CD14-positive monocyte (primary cell): ENCODE measurements at regions not wholly inside any gene's neighbourhood (a gene's known extent, or its start where the extent isn't known, plus 50 kb on each side); places are given as distances from the start of the nearest gene placed in this dataset.

Experiments used
- DNase-seq, 3 donors: peaks; one replicate each; pipeline ENCODE4 v3.0.0-alpha.2; 2011 to 2022
- H2AFZ ChIP-seq: 2 replicates; pipeline ENCODE4 v1.6.0; 2012; ENCODE audit warnings: mild to moderate bottlenecking, low read depth, low read length, inconsistent platforms; ENCODE audit not compliant: insufficient read depth, poor library complexity, severe bottlenecking
- H3K27ac ChIP-seq, 2 donors: 1 replicate in 1 of 2; 2 replicates in 1 of 2; pipeline ENCODE4 v1.5.1; 2012 to 2013; ENCODE audit warnings: low read length in 2 of 2, control low read depth in 1 of 2, inconsistent platforms in 1 of 2, low read depth in 1 of 2, mild to moderate bottlenecking in 1 of 2
- H3K27me3 ChIP-seq, 2 donors: one replicate each; pipeline versions ENCODE4 v1.6.0 to v1.6.1; 2011 to 2013; ENCODE audit warnings: low read length in 2 of 2; ENCODE audit not compliant: control insufficient read depth in 2 of 2, insufficient read depth in 2 of 2
- H3K36me3 ChIP-seq, 2 donors: replicated peaks in 1 of 2; 1 replicate in 1 of 2; 2 replicates in 1 of 2; pipeline versions ENCODE4 v1.5.1 to v1.6.1; 2012 to 2013; ENCODE audit warnings: low read length in 2 of 2, control low read depth in 1 of 2, inconsistent platforms in 1 of 2, mild to moderate bottlenecking in 1 of 2; ENCODE audit not compliant: insufficient read depth in 2 of 2, control insufficient read depth in 1 of 2
- H3K4me1 ChIP-seq, 2 donors: 1 replicate in 1 of 2; 2 replicates in 1 of 2; pipeline versions ENCODE4 v1.5.1 to v1.6.1; 2012 to 2013; ENCODE audit warnings: low read length in 2 of 2, control low read depth in 1 of 2, inconsistent platforms in 1 of 2, mild to moderate bottlenecking in 1 of 2, moderate library complexity in 1 of 2; ENCODE audit not compliant: insufficient read depth in 2 of 2, control insufficient read depth in 1 of 2
- H3K4me2 ChIP-seq: replicated peaks from 2 replicates; pipeline ENCODE3; 2012; ENCODE audit warnings: low read length, moderate library complexity, mild to moderate bottlenecking; ENCODE audit not compliant: poor library complexity, severe bottlenecking; ENCODE audit errors: extremely low read depth
- H3K4me3 ChIP-seq, 3 experiments: fragments of 200-600 bp in 1 of 3; sonication (generic) in 1 of 3; replicated peaks in 1 of 3; 1 replicate in 2 of 3; 2 replicates in 1 of 3; pipeline ENCODE4 v1.5.1; 2011 to 2013; ENCODE audit warnings: low read length in 3 of 3, mild to moderate bottlenecking in 3 of 3, control low read depth in 2 of 3, low read depth in 2 of 3, inconsistent platforms in 1 of 3, moderate library complexity in 1 of 3
- H3K79me2 ChIP-seq: 2 replicates; pipeline ENCODE4 v1.6.0; 2012; ENCODE audit warnings: mild to moderate bottlenecking, control low read depth, inconsistent platforms, low read length, moderate library complexity; ENCODE audit not compliant: insufficient read depth
- H3K9ac ChIP-seq: 2 replicates; pipeline ENCODE4 v1.6.0; 2017; ENCODE audit warnings: low read length, mild to moderate bottlenecking; ENCODE audit not compliant: insufficient read depth, poor library complexity, severe bottlenecking
- H3K9me3 ChIP-seq, 2 donors: replicated peaks in 1 of 2; 1 replicate in 1 of 2; 2 replicates in 1 of 2; pipeline versions ENCODE4 v1.5.1 to v1.6.1; 2012 to 2013; ENCODE audit warnings: low read length in 2 of 2, control low read depth in 1 of 2; ENCODE audit not compliant: control insufficient read depth in 1 of 2, insufficient read depth in 1 of 2
- H4K20me1 ChIP-seq: 2 replicates; pipeline ENCODE4 v1.6.0; 2012; ENCODE audit warnings: mild to moderate bottlenecking, low read length, control low read depth, moderate library complexity; ENCODE audit not compliant: insufficient read depth
- H3K27ac Mint-ChIP-seq, 7 donors: one replicate each; pipeline ENCODE4 v1.8.0; 2020; ENCODE audit warnings: mild to moderate bottlenecking in 7 of 7, mixed read lengths in 7 of 7, moderate library complexity in 6 of 7, inconsistent platforms in 2 of 7
- H3K27me3 Mint-ChIP-seq, 3 donors: one replicate each; pipeline ENCODE4 v1.8.0; 2021 to 2022; ENCODE audit warnings: low read depth in 3 of 3, mild to moderate bottlenecking in 3 of 3, mixed read lengths in 3 of 3, moderate library complexity in 3 of 3, inconsistent platforms in 1 of 3
- H3K36me3 Mint-ChIP-seq, 2 donors: one replicate each; pipeline ENCODE4 v1.8.0; 2020; ENCODE audit warnings: mixed read lengths in 2 of 2, inconsistent platforms in 1 of 2, mild to moderate bottlenecking in 1 of 2
- H3K4me1 Mint-ChIP-seq: one replicate; pipeline ENCODE4 v1.8.0; 2020; ENCODE audit warnings: mild to moderate bottlenecking, mixed read lengths
- H3K4me3 Mint-ChIP-seq, 2 donors: one replicate each; pipeline ENCODE4 v1.8.0; 2020; ENCODE audit warnings: mild to moderate bottlenecking in 2 of 2, mixed read lengths in 2 of 2, moderate library complexity in 1 of 2
- H3K9me3 Mint-ChIP-seq, 7 donors: one replicate each; pipeline ENCODE4 v1.8.0; 2020 to 2022; ENCODE audit warnings: mixed read lengths in 7 of 7, mild to moderate bottlenecking in 6 of 7, moderate library complexity in 6 of 7, inconsistent platforms in 2 of 7
- WGBS: methylation state at CpG from one replicate; pipeline ENCODE4 v1.1.5; 2013; ENCODE audit warnings: missing lambda C conversion rate; ENCODE audit not compliant: insufficient coverage; 5-methylcytosine and 5-hydroxymethylcytosine counted together
- intact Hi-C, 2 donors: fragments of 100-400 bp; cut with micrococcal nuclease; formaldehyde crosslinking; loops; one replicate each; pipeline versions ENCODE4 v1.15.0 to v1.15.1; 2023
- TF ChIP-seq, protein P1 (sequence below): fragments of 200-600 bp; IDR thresholded peaks from one replicate; pipeline ENCODE4 v1.8.0; 2022; ENCODE audit warnings: antibody characterized with exemption, mild to moderate bottlenecking

DNA sequence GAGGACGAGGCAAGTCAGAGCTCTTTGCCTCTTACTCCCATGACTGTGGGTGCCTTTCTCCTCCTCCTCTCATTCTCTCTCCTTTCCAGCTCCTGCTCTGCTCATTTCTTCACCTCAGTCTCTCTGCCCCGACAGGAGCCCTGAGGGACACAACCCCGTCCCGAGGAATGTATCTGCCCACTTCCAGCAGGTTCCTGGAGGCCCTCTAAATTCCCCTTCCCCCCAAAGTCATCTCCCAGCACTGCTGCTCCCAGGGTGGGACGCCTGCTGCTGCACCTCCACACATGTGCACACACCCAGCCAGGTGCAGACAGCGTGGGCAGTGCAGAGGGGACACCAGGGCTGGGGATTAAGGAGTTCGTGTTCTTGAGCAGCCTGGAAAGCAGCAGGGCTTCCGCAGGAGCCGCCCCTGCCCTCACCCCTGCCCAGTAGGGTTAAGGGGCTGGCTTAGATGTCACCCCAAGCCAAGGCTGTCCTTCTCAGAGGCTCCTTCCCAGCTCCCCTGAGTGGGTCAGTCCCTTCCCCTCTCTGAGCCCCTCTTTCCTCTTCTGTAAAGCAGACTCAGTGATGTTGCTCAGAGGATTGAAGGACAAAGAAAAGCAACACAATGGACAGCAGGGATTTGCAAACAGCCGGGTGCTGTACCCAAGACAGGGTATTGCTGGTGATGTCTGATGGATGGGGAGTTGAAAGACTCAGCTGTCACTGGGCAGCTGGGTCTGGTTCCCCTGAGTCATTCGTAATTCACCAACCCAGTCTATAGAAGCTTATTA lies 346.0 kb downstream of the MATN1 start:
- peaks cover 2% of the 10 kb centered on the region for H3K4me1 Mint-ChIP-seq
- TF ChIP-seq, protein P1, sequence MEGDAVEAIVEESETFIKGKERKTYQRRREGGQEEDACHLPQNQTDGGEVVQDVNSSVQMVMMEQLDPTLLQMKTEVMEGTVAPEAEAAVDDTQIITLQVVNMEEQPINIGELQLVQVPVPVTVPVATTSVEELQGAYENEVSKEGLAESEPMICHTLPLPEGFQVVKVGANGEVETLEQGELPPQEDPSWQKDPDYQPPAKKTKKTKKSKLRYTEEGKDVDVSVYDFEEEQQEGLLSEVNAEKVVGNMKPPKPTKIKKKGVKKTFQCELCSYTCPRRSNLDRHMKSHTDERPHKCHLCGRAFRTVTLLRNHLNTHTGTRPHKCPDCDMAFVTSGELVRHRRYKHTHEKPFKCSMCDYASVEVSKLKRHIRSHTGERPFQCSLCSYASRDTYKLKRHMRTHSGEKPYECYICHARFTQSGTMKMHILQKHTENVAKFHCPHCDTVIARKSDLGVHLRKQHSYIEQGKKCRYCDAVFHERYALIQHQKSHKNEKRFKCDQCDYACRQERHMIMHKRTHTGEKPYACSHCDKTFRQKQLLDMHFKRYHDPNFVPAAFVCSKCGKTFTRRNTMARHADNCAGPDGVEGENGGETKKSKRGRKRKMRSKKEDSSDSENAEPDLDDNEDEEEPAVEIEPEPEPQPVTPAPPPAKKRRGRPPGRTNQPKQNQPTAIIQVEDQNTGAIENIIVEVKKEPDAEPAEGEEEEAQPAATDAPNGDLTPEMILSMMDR = no peak
- Histone ChIP-seq H2AFZ (no peak overlapping the region), H3K79me2 (no peaks in the 10 kb centered on the region), H3K4me3 (no peak overlapping the region), H3K4me2 (no peak overlapping the region), H3K9me3 (no peaks in the 10 kb centered on the region), H3K36me3 (no peaks in the 10 kb centered on the region), H3K9ac (no peak overlapping the region), H3K27me3 (no peaks in the 10 kb centered on the region), H3K27ac (no peak overlapping the region), H3K4me1 (peaks cover 0 to 3% of the 10 kb centered on the region in 2 donors), H4K20me1 (no peaks in the 10 kb centered on the region)
- H3K27me3 Mint-ChIP-seq = peaks cover 1 to 9% (median 5%) of the 10 kb centered on the region in 3 donors
- no peaks in the 10 kb centered on the region for H3K9me3 Mint-ChIP-seq
- intact Hi-C loops = no loop called here
- no peak overlapping the region for H3K4me3 Mint-ChIP-seq
- DNase-seq = no peak
- H3K36me3 Mint-ChIP-seq = no peaks in the 10 kb centered on the region
- H3K27ac Mint-ChIP-seq = peak overlapping the region in 1 of 7 donors; percentile 45
- 89% methylated on average over 4 of the region's 11 CpGs for WGBS

DNA sequence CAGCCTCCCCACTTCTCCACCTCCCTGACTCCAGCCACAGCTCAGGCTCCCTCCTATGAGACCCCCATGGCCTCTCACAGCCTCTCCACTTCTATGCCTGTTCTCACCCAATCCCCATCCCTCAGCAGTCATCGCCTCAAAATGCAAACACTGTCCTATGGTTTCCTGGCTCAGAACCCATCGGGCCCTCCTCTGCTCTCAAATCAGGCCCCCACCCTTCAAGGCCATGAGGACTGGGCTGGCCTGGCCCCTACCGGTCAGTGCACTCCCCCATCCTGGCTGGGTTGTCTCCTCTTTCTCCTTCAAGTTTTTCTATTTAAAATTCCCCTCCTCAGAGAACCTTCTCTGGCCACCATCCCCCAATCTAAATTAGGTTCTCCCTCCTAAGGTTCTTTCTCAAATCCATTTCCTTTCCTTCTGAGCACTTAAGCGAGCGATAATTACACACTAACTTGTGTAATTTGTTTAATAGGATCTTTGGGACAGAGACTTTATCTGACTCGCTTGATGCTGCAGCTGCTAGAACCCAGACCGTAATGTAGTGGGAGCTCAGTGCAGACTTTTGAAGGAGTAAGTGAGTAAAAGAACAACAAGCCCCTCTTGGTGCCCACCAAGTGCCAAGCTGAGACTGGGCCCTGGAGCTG lies 347.2 kb downstream of the MATN1 start:
- Mint-ChIP-seq H3K27me3 (peaks cover 0 to 7% (median 5%) of the 10 kb centered on the region in 3 donors), H3K4me1 (peaks cover 2% of the 10 kb centered on the region), H3K4me3 (no peak overlapping the region), H3K27ac (no peak overlapping the region), H3K36me3 (no peaks in the 10 kb centered on the region), H3K9me3 (no peaks in the 10 kb centered on the region)
- Histone ChIP-seq H3K27me3 (no peaks in the 10 kb centered on the region), H3K36me3 (no peaks in the 10 kb centered on the region), H4K20me1 (no peaks in the 10 kb centered on the region), H3K27ac (no peak overlapping the region), H3K79me2 (no peaks in the 10 kb centered on the region), H3K4me2 (no peak overlapping the region), H3K9me3 (no peaks in the 10 kb centered on the region), H3K4me3 (no peak overlapping the region), H3K4me1 (peaks cover 0 to 3% of the 10 kb centered on the region in 2 donors), H2AFZ (no peak overlapping the region), H3K9ac (no peak overlapping the region)
- 53% methylated on average over 3 of the region's 7 CpGs for WGBS
- no peak for DNase-seq
- TF ChIP-seq, protein P1 = no peak
- intact Hi-C loops = no loop called here
